ENCODE measurements at regions not wholly inside any gene's neighbourhood (a gene's known extent, or its start where the extent isn't known, plus 50 kb on each side); places are given as distances from the start of the nearest gene placed in this dataset.

- no CpG with 5 or more reads among the region's 8 CpGs for WGBS (ENCODE audit: insufficient coverage, insufficient read length)
- Histone ChIP-seq H3K36me3 (ENCODE audit: control insufficient read depth, insufficient read depth, low read length) (no peaks in the 10 kb centered on the region), H3K4me1 (ENCODE audit: control insufficient read depth, insufficient read depth, low read length) (no peaks in the 10 kb centered on the region), H3K27ac (ENCODE audit: low read length) (no peak overlapping the region), H3K9me3 (ENCODE audit: control insufficient read depth, insufficient read depth, low read length) (no peaks in the 10 kb centered on the region), H3K4me3 (ENCODE audit: low read length) (no peak overlapping the region), H3K27me3 (ENCODE audit: control insufficient read depth, insufficient read depth, low read length) (no peaks in the 10 kb centered on the region)
- no peak for DNase-seq (ENCODE audit: low read depth, low spot score)
Observed at GRCh38 chr10:10516346-10517130, 501.1 kb upstream of the CELF2 start.

DNA sequence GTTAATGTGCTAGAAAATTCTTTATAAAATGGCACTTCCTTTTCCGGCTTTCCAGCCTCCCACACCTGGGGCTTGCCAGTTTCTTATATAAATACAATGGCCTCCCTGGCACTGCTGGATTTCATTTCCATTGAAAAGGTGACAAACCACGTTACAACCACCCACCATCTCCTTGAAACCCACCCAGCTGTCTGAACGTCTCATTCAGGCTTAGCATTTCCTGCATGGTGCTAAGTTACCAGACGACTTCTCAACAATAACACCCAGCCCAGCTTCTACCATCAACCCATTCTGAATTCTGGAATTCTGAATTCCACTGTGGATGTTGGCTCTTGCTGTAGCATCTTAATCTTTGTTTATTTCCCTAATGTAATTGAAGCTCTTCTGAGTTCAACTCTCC is 499.8 kb upstream of the CELF2 start:
- H3K27me3 ChIP-seq (ENCODE audit: control insufficient read depth, insufficient read depth, low read length) = no peaks in the 10 kb centered on the region
- H3K27ac ChIP-seq (ENCODE audit: low read length) = no peak overlapping the region
- WGBS (ENCODE audit: insufficient coverage, insufficient read length) = no CpG with 5 or more reads among the region's 4 CpGs
- H3K4me1 ChIP-seq (ENCODE audit: control insufficient read depth, insufficient read depth, low read length) = no peaks in the 10 kb centered on the region
- no peaks in the 10 kb centered on the region for H3K9me3 ChIP-seq (ENCODE audit: control insufficient read depth, insufficient read depth, low read length)
- DNase-seq (ENCODE audit: low read depth, low spot score) = no peak
- no peaks in the 10 kb centered on the region for H3K36me3 ChIP-seq (ENCODE audit: control insufficient read depth, insufficient read depth, low read length)
- no peak overlapping the region for H3K4me3 ChIP-seq (ENCODE audit: low read length)

DNA sequence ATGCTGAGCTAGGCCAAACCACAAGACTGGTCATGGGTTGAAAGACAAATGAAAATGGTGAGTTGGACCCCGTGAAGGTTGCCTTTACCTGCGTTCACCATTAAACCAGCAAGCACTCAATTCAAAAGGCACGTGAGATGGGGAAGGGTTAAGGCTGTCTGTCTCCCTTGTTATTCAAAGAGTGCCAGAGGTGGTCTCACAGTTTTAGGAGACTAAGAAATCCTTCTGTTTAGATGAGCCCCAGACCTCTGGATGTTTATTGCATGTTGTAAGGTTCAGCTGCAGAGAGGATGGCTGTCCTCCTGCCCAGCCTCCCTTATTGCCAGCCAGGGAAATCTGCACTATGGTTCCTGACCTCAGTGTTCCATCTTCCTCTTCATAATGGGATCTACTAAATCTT is 498.0 kb upstream of the CELF2 start:
- no CpG with 5 or more reads among the region's 3 CpGs for WGBS (ENCODE audit: insufficient coverage, insufficient read length)
- Histone ChIP-seq H3K9me3 (ENCODE audit: control insufficient read depth, insufficient read depth, low read length) (no peaks in the 10 kb centered on the region), H3K4me3 (ENCODE audit: low read length) (no peak overlapping the region), H3K36me3 (ENCODE audit: control insufficient read depth, insufficient read depth, low read length) (no peaks in the 10 kb centered on the region), H3K4me1 (ENCODE audit: control insufficient read depth, insufficient read depth, low read length) (no peaks in the 10 kb centered on the region), H3K27ac (ENCODE audit: low read length) (no peak overlapping the region), H3K27me3 (ENCODE audit: control insufficient read depth, insufficient read depth, low read length) (no peaks in the 10 kb centered on the region)
- DNase-seq (ENCODE audit: low read depth, low spot score) = no peak

DNA sequence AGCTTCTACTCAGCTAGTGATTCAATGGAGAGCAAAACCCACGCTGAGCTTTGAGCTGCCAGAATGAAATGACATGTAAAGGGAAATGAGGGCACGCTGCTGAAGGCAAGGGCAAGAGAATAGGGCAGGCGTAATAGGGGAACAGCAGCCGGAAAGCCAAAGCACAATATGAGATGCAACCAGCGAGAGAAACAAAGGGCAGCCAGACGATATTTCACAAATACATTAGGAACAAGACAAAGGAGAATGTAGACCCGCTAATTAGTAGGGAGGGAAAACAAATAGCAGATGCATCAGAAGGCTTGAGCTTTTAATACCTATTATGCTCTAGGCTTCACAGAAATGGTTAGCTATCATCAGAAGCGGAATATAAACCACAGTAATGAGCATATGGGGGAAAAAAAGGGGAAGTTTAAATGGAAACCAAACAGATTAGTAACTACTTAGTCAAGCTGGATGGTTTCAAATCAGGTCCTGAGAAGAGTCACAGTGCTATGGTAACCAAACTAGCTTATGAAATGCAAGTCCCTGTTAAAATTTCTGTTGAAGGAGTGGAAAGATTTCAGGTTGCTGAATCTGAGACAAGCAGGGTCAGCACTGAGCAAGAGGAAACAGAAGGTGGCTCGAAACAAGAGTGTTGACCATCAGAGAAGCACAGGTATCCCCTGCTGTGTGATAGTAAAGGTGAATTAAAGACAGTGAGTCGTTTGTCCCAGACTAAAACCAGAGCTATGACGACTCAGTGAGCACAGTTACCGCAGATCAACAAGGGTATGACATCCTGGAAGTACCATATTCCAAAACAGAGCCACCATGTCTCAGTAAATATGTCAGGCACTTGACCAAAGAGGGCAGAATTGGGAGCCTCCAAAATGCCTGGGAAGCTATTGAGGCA is 496.9 kb upstream of the CELF2 start:
- H3K9me3 ChIP-seq (ENCODE audit: control insufficient read depth, insufficient read depth, low read length) = no peaks in the 10 kb centered on the region
- H3K27ac ChIP-seq (ENCODE audit: low read length) = no peak overlapping the region
- WGBS (ENCODE audit: insufficient coverage, insufficient read length) = no CpG with 5 or more reads among the region's 12 CpGs
- no peak for DNase-seq (ENCODE audit: low read depth, low spot score)
- H3K4me1 ChIP-seq (ENCODE audit: control insufficient read depth, insufficient read depth, low read length) = no peaks in the 10 kb centered on the region
- no peak overlapping the region for H3K4me3 ChIP-seq (ENCODE audit: low read length)
- H3K36me3 ChIP-seq (ENCODE audit: control insufficient read depth, insufficient read depth, low read length) = no peaks in the 10 kb centered on the region
- H3K27me3 ChIP-seq (ENCODE audit: control insufficient read depth, insufficient read depth, low read length) = no peaks in the 10 kb centered on the region

GRCh38 chr10:10526846-10527245 is 490.8 kb upstream of the CELF2 start:
- WGBS (ENCODE audit: insufficient coverage, insufficient read length) = no CpG with 5 or more reads among the region's 5 CpGs
- Histone ChIP-seq H3K27me3 (ENCODE audit: control insufficient read depth, insufficient read depth, low read length) (peaks cover 2% of the 10 kb centered on the region; the same call in 1 of the 2 replicates), H3K27ac (ENCODE audit: low read length) (no peak overlapping the region), H3K9me3 (ENCODE audit: control insufficient read depth, insufficient read depth, low read length) (no peaks in the 10 kb centered on the region), H3K36me3 (ENCODE audit: control insufficient read depth, insufficient read depth, low read length) (no peaks in the 10 kb centered on the region), H3K4me3 (ENCODE audit: low read length) (no peak overlapping the region), H3K4me1 (ENCODE audit: control insufficient read depth, insufficient read depth, low read length) (no peaks in the 10 kb centered on the region)
- DNase-seq (ENCODE audit: low read depth, low spot score) = no peak

GRCh38 chr10:10527861-10528562 is 489.7 kb upstream of the CELF2 start:
- WGBS (ENCODE audit: insufficient coverage, insufficient read length) = no CpG with 5 or more reads among the region's 2 CpGs
- Histone ChIP-seq H3K4me1 (ENCODE audit: control insufficient read depth, insufficient read depth, low read length) (no peaks in the 10 kb centered on the region), H3K9me3 (ENCODE audit: control insufficient read depth, insufficient read depth, low read length) (no peaks in the 10 kb centered on the region), H3K27ac (ENCODE audit: low read length) (no peak overlapping the region), H3K36me3 (ENCODE audit: control insufficient read depth, insufficient read depth, low read length) (no peaks in the 10 kb centered on the region), H3K4me3 (ENCODE audit: low read length) (no peak overlapping the region), H3K27me3 (ENCODE audit: control insufficient read depth, insufficient read depth, low read length) (peaks cover 2% of the 10 kb centered on the region; the same call in 1 of the 2 replicates)
- DNase-seq (ENCODE audit: low read depth, low spot score) = peak; percentile 4

GRCh38 chr10:10528563-10528910 is 489.1 kb upstream of the CELF2 start:
- no peak for DNase-seq (ENCODE audit: low read depth, low spot score)
- Histone ChIP-seq H3K4me3 (ENCODE audit: low read length) (no peak overlapping the region), H3K9me3 (ENCODE audit: control insufficient read depth, insufficient read depth, low read length) (no peaks in the 10 kb centered on the region), H3K27me3 (ENCODE audit: control insufficient read depth, insufficient read depth, low read length) (peaks cover 2% of the 10 kb centered on the region; the same call in 1 of the 2 replicates), H3K4me1 (ENCODE audit: control insufficient read depth, insufficient read depth, low read length) (no peaks in the 10 kb centered on the region), H3K36me3 (ENCODE audit: control insufficient read depth, insufficient read depth, low read length) (no peaks in the 10 kb centered on the region), H3K27ac (ENCODE audit: low read length) (no peak overlapping the region)
- no CpG with 5 or more reads among the region's 3 CpGs for WGBS (ENCODE audit: insufficient coverage, insufficient read length)

- H3K4me1 ChIP-seq (ENCODE audit: control insufficient read depth, insufficient read depth, low read length) = no peaks in the 10 kb centered on the region
- no peak overlapping the region for H3K4me3 ChIP-seq (ENCODE audit: low read length)
- no peaks in the 10 kb centered on the region for H3K9me3 ChIP-seq (ENCODE audit: control insufficient read depth, insufficient read depth, low read length)
- H3K27ac ChIP-seq (ENCODE audit: low read length) = no peak overlapping the region
- H3K36me3 ChIP-seq (ENCODE audit: control insufficient read depth, insufficient read depth, low read length) = no peaks in the 10 kb centered on the region
- no peak for DNase-seq (ENCODE audit: low read depth, low spot score)
- peaks cover 2% of the 10 kb centered on the region; the same call in 1 of the 2 replicates for H3K27me3 ChIP-seq (ENCODE audit: control insufficient read depth, insufficient read depth, low read length)
- no CpG with 5 or more reads among the region's 3 CpGs for WGBS (ENCODE audit: insufficient coverage, insufficient read length)
Observed at GRCh38 chr10:10530313-10530712, 487.4 kb upstream of the CELF2 start.

DNA sequence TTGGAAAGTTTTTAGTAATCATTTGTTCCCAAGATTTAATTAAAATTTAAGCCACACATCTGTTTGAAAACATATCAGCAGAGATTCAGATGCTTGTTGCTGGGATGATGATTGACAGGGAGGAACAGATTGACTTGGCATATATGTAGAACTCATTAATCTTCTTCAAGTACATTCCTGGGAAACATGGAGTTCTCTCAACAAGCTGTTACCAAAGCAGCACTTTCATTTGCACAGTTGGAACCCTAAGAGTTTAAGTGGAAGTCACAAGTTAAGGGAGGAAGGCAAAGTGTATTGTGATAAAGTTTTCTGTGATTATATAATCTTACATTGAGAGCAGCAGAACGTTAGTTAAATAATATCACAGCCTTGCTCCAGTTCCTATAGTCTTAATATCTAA is 485.4 kb upstream of the CELF2 start:
- Histone ChIP-seq H3K27ac (ENCODE audit: low read length) (no peak overlapping the region), H3K9me3 (ENCODE audit: control insufficient read depth, insufficient read depth, low read length) (no peaks in the 10 kb centered on the region), H3K4me1 (ENCODE audit: control insufficient read depth, insufficient read depth, low read length) (no peaks in the 10 kb centered on the region), H3K4me3 (ENCODE audit: low read length) (no peak overlapping the region), H3K27me3 (ENCODE audit: control insufficient read depth, insufficient read depth, low read length) (0 out of 2 replicates have a peak, but pooled peaks cover 2% of the 10 kb centered on the region), H3K36me3 (ENCODE audit: control insufficient read depth, insufficient read depth, low read length) (no peaks in the 10 kb centered on the region)
- DNase-seq (ENCODE audit: low read depth, low spot score) = no peak
- WGBS (ENCODE audit: insufficient coverage, insufficient read length) = no CpG with 5 or more reads among the region's 1 CpG

GRCh38 chr10:10532826-10533225 is 484.8 kb upstream of the CELF2 start:
- no peak overlapping the region for H3K4me3 ChIP-seq (ENCODE audit: low read length)
- H3K27me3 ChIP-seq (ENCODE audit: control insufficient read depth, insufficient read depth, low read length) = 0 out of 2 replicates have a peak, but pooled peaks cover 2% of the 10 kb centered on the region
- no peaks in the 10 kb centered on the region for H3K4me1 ChIP-seq (ENCODE audit: control insufficient read depth, insufficient read depth, low read length)
- H3K9me3 ChIP-seq (ENCODE audit: control insufficient read depth, insufficient read depth, low read length) = no peaks in the 10 kb centered on the region
- H3K27ac ChIP-seq (ENCODE audit: low read length) = no peak overlapping the region
- DNase-seq (ENCODE audit: low read depth, low spot score) = no peak
- H3K36me3 ChIP-seq (ENCODE audit: control insufficient read depth, insufficient read depth, low read length) = no peaks in the 10 kb centered on the region
- WGBS (ENCODE audit: insufficient coverage, insufficient read length) = no CpG with 5 or more reads among the region's 2 CpGs

Measured in iPS DF 6.9 (cell line).